ENCODE measurements at regions not wholly inside any gene's neighbourhood (a gene's known extent, or its start where the extent isn't known, plus 50 kb on each side); places are given as distances from the start of the nearest gene placed in this dataset.

DNA sequence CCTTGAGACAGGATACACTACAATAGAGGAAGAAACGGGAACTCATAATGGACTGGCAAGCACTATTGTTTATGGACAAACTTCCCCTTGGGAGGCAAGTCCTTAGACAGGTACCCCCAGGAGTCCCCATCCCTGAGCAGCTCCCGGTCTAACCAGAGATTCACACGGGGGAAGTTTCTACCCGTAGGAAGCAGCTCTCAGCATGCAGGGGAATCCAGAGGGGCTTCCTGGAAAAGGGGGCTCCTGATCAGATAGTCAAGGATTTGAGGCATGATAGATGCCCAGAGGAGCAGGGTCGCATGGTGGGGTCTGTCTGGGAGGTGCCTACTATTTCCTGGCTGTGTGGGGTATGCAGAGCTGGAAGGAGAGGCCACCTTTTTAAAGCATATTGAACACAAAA is 282.4 kb upstream of the RTL1 start:
- ATAC-seq (no peak), DNase-seq (ENCODE audit: low read depth, low spot score) (no peak)
- ChIA-PET CTCF (no interaction called here), POLR2A (no interaction called here)
- Histone ChIP-seq H3K36me3 (ENCODE audit: control insufficient read depth, insufficient read depth, low read length) (no peaks in the 10 kb centered on the region), H3K4me3 (ENCODE audit: low read depth in 2 of 2, low read length in 2 of 2) (no peak overlapping the region), H3K27me3 (ENCODE audit: control insufficient read depth, insufficient read depth, low read length) (no peaks in the 10 kb centered on the region; the same call in 1 of the 2 replicates), H3K27ac (ENCODE audit: low read length) (no peak overlapping the region), H3K4me1 (ENCODE audit: control insufficient read depth, insufficient read depth, low read length) (no peaks in the 10 kb centered on the region), H3K9me3 (ENCODE audit: control insufficient read depth, insufficient read depth, low read depth, low read length) (no peaks in the 10 kb centered on the region)
- TF ChIP-seq CTCF (IDR thresholded peaks at IDR 0.05) (no peak), POLR2AphosphoS5 (IDR thresholded peaks at IDR 0.05; ENCODE audit: low read depth, low read length) (no peak), TCF7L2 (IDR thresholded peaks at IDR 0.05; ENCODE audit: low read depth, low read length) (no peak), SIN3A (IDR thresholded peaks at IDR 0.05; ENCODE audit: borderline replicate concordance, insufficient read depth, low read depth, low read length) (no peak)
- TF ChIP-seq, protein P1, sequence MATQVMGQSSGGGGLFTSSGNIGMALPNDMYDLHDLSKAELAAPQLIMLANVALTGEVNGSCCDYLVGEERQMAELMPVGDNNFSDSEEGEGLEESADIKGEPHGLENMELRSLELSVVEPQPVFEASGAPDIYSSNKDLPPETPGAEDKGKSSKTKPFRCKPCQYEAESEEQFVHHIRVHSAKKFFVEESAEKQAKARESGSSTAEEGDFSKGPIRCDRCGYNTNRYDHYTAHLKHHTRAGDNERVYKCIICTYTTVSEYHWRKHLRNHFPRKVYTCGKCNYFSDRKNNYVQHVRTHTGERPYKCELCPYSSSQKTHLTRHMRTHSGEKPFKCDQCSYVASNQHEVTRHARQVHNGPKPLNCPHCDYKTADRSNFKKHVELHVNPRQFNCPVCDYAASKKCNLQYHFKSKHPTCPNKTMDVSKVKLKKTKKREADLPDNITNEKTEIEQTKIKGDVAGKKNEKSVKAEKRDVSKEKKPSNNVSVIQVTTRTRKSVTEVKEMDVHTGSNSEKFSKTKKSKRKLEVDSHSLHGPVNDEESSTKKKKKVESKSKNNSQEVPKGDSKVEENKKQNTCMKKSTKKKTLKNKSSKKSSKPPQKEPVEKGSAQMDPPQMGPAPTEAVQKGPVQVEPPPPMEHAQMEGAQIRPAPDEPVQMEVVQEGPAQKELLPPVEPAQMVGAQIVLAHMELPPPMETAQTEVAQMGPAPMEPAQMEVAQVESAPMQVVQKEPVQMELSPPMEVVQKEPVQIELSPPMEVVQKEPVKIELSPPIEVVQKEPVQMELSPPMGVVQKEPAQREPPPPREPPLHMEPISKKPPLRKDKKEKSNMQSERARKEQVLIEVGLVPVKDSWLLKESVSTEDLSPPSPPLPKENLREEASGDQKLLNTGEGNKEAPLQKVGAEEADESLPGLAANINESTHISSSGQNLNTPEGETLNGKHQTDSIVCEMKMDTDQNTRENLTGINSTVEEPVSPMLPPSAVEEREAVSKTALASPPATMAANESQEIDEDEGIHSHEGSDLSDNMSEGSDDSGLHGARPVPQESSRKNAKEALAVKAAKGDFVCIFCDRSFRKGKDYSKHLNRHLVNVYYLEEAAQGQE (IDR thresholded peaks at IDR 0.05; ENCODE audit: insufficient read depth in 1 of 2, low read depth in 2 of 2, low read length in 1 of 2) = no peak
- in situ Hi-C loops (cut with HindIII; ENCODE audit: low pct_unique_long_range_greater_than_20kb, low sequenced_read_pairs) (no loop called here), intact Hi-C loops (cut with micrococcal nuclease; ENCODE audit: unreplicated experiment) (no loop called here)
- no TSS peak for BruUV-seq (replicated peaks)

- Histone ChIP-seq H3K4me3 (ENCODE audit: low read depth in 2 of 2, low read length in 2 of 2) (no peak overlapping the region), H3K4me1 (ENCODE audit: control insufficient read depth, insufficient read depth, low read length) (no peaks in the 10 kb centered on the region), H3K27ac (ENCODE audit: low read length) (no peak overlapping the region), H3K36me3 (ENCODE audit: control insufficient read depth, insufficient read depth, low read length) (no peaks in the 10 kb centered on the region), H3K27me3 (ENCODE audit: control insufficient read depth, insufficient read depth, low read length) (no peaks in the 10 kb centered on the region; the same call in 1 of the 2 replicates), H3K9me3 (ENCODE audit: control insufficient read depth, insufficient read depth, low read depth, low read length) (no peaks in the 10 kb centered on the region)
- CTCF ChIA-PET = no interaction called here
- DNase-seq (ENCODE audit: low read depth, low spot score) (no peak), ATAC-seq (no peak)
- in situ Hi-C loops (cut with HindIII; ENCODE audit: low pct_unique_long_range_greater_than_20kb, low sequenced_read_pairs) (no loop called here), intact Hi-C loops (cut with micrococcal nuclease; ENCODE audit: unreplicated experiment) (no loop called here)
- POLR2A ChIA-PET = no interaction called here
- no TSS peak for BruUV-seq (replicated peaks)
- TF ChIP-seq, protein P1 (IDR thresholded peaks at IDR 0.05; ENCODE audit: insufficient read depth in 1 of 2, low read depth in 2 of 2, low read length in 1 of 2) = no peak
- TF ChIP-seq SIN3A (IDR thresholded peaks at IDR 0.05; ENCODE audit: borderline replicate concordance, insufficient read depth, low read depth, low read length) (no peak), TCF7L2 (IDR thresholded peaks at IDR 0.05; ENCODE audit: low read depth, low read length) (no peak), POLR2AphosphoS5 (IDR thresholded peaks at IDR 0.05; ENCODE audit: low read depth, low read length) (no peak), CTCF (IDR thresholded peaks at IDR 0.05) (no peak)
Observed at GRCh38 chr14:101186544-101186943, 283.0 kb upstream of the RTL1 start.

Data from Panc1 (cell line).